SK-MEL-5 (cell line): ENCODE measurements at regions not wholly inside any gene's neighbourhood (a gene's known extent, or its start where the extent isn't known, plus 50 kb on each side); places are given as distances from the start of the nearest gene placed in this dataset.

Experiments used
- DNase-seq: peaks from one replicate; pipeline ENCODE4 v3.0.0-alpha.2; 2016; ENCODE audit warnings: low read depth, low spot score
- in situ Hi-C: cut with HindIII; loops from 2 replicates; pipeline ENCODE4 v1.10.0; 2016; ENCODE audit warnings: low sequenced_read_pairs, high pct_unique_total_duplicates, low pct_unique_long_range_greater_than_20kb

DNA sequence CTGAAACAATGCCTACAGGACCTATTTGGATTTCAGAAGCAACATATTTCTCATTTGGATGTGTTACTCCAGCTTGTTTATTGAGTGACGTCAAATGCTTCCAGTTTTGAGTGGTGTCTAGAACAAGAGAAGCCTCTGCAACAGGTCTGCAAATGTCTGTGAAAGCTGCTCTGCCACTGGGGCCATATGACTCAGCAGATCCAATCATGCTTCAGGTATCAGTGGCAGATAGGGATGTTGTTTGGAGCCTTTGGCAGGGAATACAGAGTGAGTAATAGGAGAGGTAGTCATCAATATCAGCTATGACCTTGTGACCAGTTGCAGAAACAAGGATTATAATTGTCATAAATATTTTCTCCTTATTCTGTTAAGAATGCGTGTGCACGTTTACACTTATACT is 141.1 kb upstream of the ZXDA start:
- DNase-seq, result no peak

DNA sequence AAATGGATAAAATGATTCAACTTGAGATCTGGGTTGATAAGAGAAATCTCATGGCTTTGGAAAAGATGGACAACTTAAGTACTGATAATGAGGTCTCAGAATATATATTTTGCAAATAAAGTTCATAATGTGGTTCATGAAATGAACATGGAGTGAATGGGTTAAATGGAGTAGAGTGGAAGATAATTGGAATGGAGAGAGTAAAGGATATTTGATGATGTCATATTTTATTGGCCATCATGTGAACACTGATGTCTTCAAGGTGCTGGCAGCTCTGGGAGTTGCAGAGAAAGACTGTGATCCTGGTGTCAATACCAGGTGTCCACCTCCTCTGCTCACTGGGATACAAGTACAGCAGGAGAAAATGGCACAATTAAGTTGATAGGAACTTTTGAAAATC is 133.9 kb upstream of the ZXDA start:
- DNase-seq, result no peak
- in situ Hi-C loops, result no loop called here

More for the DNA sequence above, 141.1 kb upstream of the ZXDA start:
- in situ Hi-C loops, result no loop called here

- peak; percentile 62 for DNase-seq
- in situ Hi-C loops, result no loop called here
Measured at GRCh38 chrX:58025979-58026378, 115.7 kb upstream of the ZXDA start.

GRCh38 chrX:57985951-57986350 is 75.7 kb upstream of the ZXDA start:
- in situ Hi-C loops, result no loop called here
- DNase-seq, result no peak

- in situ Hi-C loops, result no loop called here
- no peak for DNase-seq
Measured at GRCh38 chrX:57984620-57985019, 74.4 kb upstream of the ZXDA start.

GRCh38 chrX:57977992-57978391 is 67.7 kb upstream of the ZXDA start:
- in situ Hi-C loops, result no loop called here
- DNase-seq, result peak; percentile 52

GRCh38 chrX:57964975-57965374 is 54.7 kb upstream of the ZXDA start:
- in situ Hi-C loops, result no loop called here
- DNase-seq, result no peak
